HepG2 (cell line): ENCODE measurements at regions not wholly inside any gene's neighbourhood (a gene's known extent, or its start where the extent isn't known, plus 50 kb on each side); places are given as distances from the start of the nearest gene placed in this dataset.

Experiments used
- ATAC-seq: fragments of 200-7000 bp; cut with Tn5 transposase; 3 replicates; pipeline ENCODE4 v1.9.1; 2020; ENCODE audit warnings: mild to moderate bottlenecking, moderate library complexity
- BruUV-seq: library from RNA; stranded (reverse); fragments of 400-500 nt; replicated peaks from 2 replicates; lab custom pipeline; 2021; lab: Mats Ljungman, UMichigan
- CTCF ChIA-PET: fragments of 300-600 bp; formaldehyde crosslinking; extraction: SDS; loops from one replicate; lab custom pipeline; 2021; ENCODE audit warnings: low total read pairs, inconsistent platforms, low intra/inter-chr PET ratio; lab: Yijun Ruan, JAX
- POLR2A ChIA-PET: fragments of 350-600 bp; sonication (Branson Sonifier 250); formaldehyde crosslinking; loops from one replicate; lab custom pipeline; 2020; ENCODE audit warnings: antibody characterized with exemption, inconsistent platforms; lab: Yijun Ruan, JAX
- DNase-seq: peaks from one replicate; pipeline ENCODE4 v3.0.0-alpha.2; 2015; ENCODE audit warnings: low spot score
- FAIRE-seq: peaks from 3 replicates; lab custom pipeline; 2011; peaks lifted over from hg19 to GRCh38; lab: Jason Lieb, UNC
- H2AFZ ChIP-seq: one replicate; pipeline ENCODE4 v1.6.1; 2011; ENCODE audit warnings: low read length, inconsistent platforms
- H3K27ac ChIP-seq: fragments of 300-600 bp; 3 replicates; pipeline ENCODE4 v1.8.0; 2011; ENCODE audit warnings: mixed run types, mild to moderate bottlenecking, mixed read lengths, low read length, inconsistent platforms; ENCODE audit not compliant: insufficient read depth; ENCODE audit errors: extremely low read length
- H3K27me3 ChIP-seq, 2 experiments: fragments of 200-600 bp in 1 of 2; 2 replicates in 1 of 2; 3 replicates in 1 of 2; pipeline versions ENCODE4 v1.6.0 to v1.8.0; 2011; ENCODE audit warnings: low read length in 2 of 2, mild to moderate bottlenecking in 2 of 2, moderate library complexity in 2 of 2, inconsistent platforms in 1 of 2; ENCODE audit not compliant: insufficient read depth in 2 of 2, control insufficient read depth in 1 of 2
- H3K36me3 ChIP-seq, 2 experiments: fragments of 200-600 bp in 1 of 2; replicated peaks in 1 of 2; 2 replicates in 1 of 2; 3 replicates in 1 of 2; pipeline versions ENCODE4 v1.5.1 to v1.8.0; 2011; ENCODE audit warnings: low read length in 2 of 2, inconsistent platforms in 1 of 2; ENCODE audit not compliant: insufficient read depth in 2 of 2, control insufficient read depth in 1 of 2
- H3K4me1 ChIP-seq: 2 replicates; pipeline ENCODE4 v1.5.1; 2012; ENCODE audit warnings: low read length, inconsistent platforms; ENCODE audit not compliant: insufficient read depth
- H3K4me2 ChIP-seq: 2 replicates; pipeline ENCODE4 v1.6.0; 2011; ENCODE audit warnings: low read depth, low read length, inconsistent platforms
- H3K4me3 ChIP-seq, 3 experiments: fragments of 200-600 bp in 1 of 3; sonication (generic), shearing (Covaris generic) in 1 of 3; replicated peaks in 1 of 3; 2 replicates each; pipeline ENCODE4 v1.5.1; 2011 to 2016; ENCODE audit warnings: low read length in 3 of 3, inconsistent platforms in 2 of 3, low read depth in 2 of 3, mild to moderate bottlenecking in 2 of 3, control low read depth in 1 of 3, mixed read lengths in 1 of 3; ENCODE audit not compliant: insufficient read depth in 1 of 3
- H3K79me2 ChIP-seq: one replicate; pipeline ENCODE4 v1.6.1; 2011; ENCODE audit warnings: low read length, inconsistent platforms; ENCODE audit not compliant: insufficient read depth
- H3K9ac ChIP-seq: 2 replicates; pipeline ENCODE4 v1.6.0; 2011; ENCODE audit warnings: mild to moderate bottlenecking, low read depth, low read length, inconsistent platforms; ENCODE audit not compliant: insufficient read depth
- H3K9me3 ChIP-seq: 2 replicates; pipeline ENCODE4 v1.5.1; 2012; ENCODE audit warnings: mild to moderate bottlenecking, low read length
- H4K20me1 ChIP-seq: 2 replicates; pipeline ENCODE4 v1.6.0; 2011; ENCODE audit warnings: inconsistent platforms, mild to moderate bottlenecking, low read length, moderate library complexity; ENCODE audit not compliant: insufficient read depth
- ARNTL ChIP-seq: sonication (generic); formaldehyde crosslinking; IDR thresholded peaks from 2 replicates; pipeline ENCODE4 v1.4.0; 2020; ENCODE audit warnings: mild to moderate bottlenecking, missing genetic modification reagents
- FOSL1 ChIP-seq: sonication (generic); formaldehyde crosslinking; IDR thresholded peaks from 2 replicates; pipeline ENCODE4 v1.9.0; 2021; ENCODE audit warnings: missing genetic modification reagents, borderline replicate concordance
- HNRNPK ChIP-seq: fragments of 200-400 bp; formaldehyde crosslinking; IDR thresholded peaks from 2 replicates; pipeline ENCODE4 v1.6.1; 2018; ENCODE audit warnings: low read length, low read depth, moderate library complexity, mild to moderate bottlenecking; ENCODE audit not compliant: poor library complexity, severe bottlenecking
- ISX ChIP-seq: sonication (generic); formaldehyde crosslinking; conservative IDR thresholded peaks from 2 replicates; pipeline ENCODE4 v1.5.0; 2020; ENCODE audit warnings: missing genetic modification reagents
- MTA3 ChIP-seq: sonication (generic); formaldehyde crosslinking; IDR thresholded peaks from 2 replicates; pipeline ENCODE4 v1.4.0; 2020; ENCODE audit warnings: missing genetic modification reagents
- MYNN ChIP-seq: sonication (generic); formaldehyde crosslinking; IDR thresholded peaks from 2 replicates; pipeline ENCODE4 v1.4.0; 2020; ENCODE audit warnings: mild to moderate bottlenecking, low read depth, missing genetic modification reagents
- SALL1 ChIP-seq: sonication (generic); formaldehyde crosslinking; IDR thresholded peaks from 2 replicates; pipeline ENCODE4 v1.8.0; 2022; ENCODE audit warnings: mild to moderate bottlenecking, missing genetic modification reagents
- TEAD2 ChIP-seq: sonication (generic); formaldehyde crosslinking; IDR thresholded peaks from 2 replicates; pipeline ENCODE4 v1.9.0; 2021; ENCODE audit warnings: missing genetic modification reagents
- ZFP36L1 ChIP-seq: sonication (generic); formaldehyde crosslinking; IDR thresholded peaks from 2 replicates; pipeline ENCODE4 v1.8.0; 2022; ENCODE audit warnings: mild to moderate bottlenecking, missing genetic modification reagents, moderate library complexity
- ZFP82 ChIP-seq: sonication (generic); formaldehyde crosslinking; IDR thresholded peaks from 2 replicates; pipeline ENCODE4 v1.5.1; 2020; ENCODE audit warnings: mild to moderate bottlenecking, missing genetic modification reagents, borderline replicate concordance
- ZNF468 ChIP-seq: sonication (generic); formaldehyde crosslinking; IDR thresholded peaks from 2 replicates; pipeline ENCODE4 v1.8.0; 2022; ENCODE audit warnings: mild to moderate bottlenecking, moderate library complexity, missing genetic modification reagents
- ZNF569 ChIP-seq: sonication (generic); formaldehyde crosslinking; IDR thresholded peaks from 2 replicates; pipeline ENCODE4 v1.5.0; 2020; ENCODE audit warnings: mild to moderate bottlenecking, missing genetic modification reagents, moderate library complexity, borderline replicate concordance
- ZSCAN22 ChIP-seq: sonication (generic); formaldehyde crosslinking; IDR thresholded peaks from 2 replicates; pipeline ENCODE4 v1.4.0; 2020; ENCODE audit warnings: mild to moderate bottlenecking, missing genetic modification reagents
- WGBS: methylation state at CpG from one replicate; pipeline ENCODE4 v1.1.6; 2017; ENCODE audit warnings: low lambda C conversion rate; 5-methylcytosine and 5-hydroxymethylcytosine counted together
- in situ Hi-C: cut with HindIII; loops from 2 replicates; pipeline ENCODE4 v1.10.0; 2017; ENCODE audit warnings: low pct_unique_long_range_greater_than_20kb; ENCODE audit not compliant: extremely low pct_ligation_motif_present
- intact Hi-C: fragments of 100-400 bp; cut with micrococcal nuclease; formaldehyde crosslinking; loops from one replicate; pipeline ENCODE4 v1.10.0; 2022; ENCODE audit not compliant: unreplicated experiment
- TF ChIP-seq, protein P1 (sequence below): sonication (generic); formaldehyde crosslinking; IDR thresholded peaks from 2 replicates; pipeline ENCODE4 v1.4.0; 2020; ENCODE audit warnings: mild to moderate bottlenecking, missing genetic modification reagents

- no peak overlapping the region for H2AFZ ChIP-seq
- H3K79me2 ChIP-seq: no peaks in the 10 kb centered on the region
- no peaks in the 10 kb centered on the region for H4K20me1 ChIP-seq
- ATAC-seq: no peak
- no peaks in the 10 kb centered on the region for H3K9me3 ChIP-seq
- H3K36me3 ChIP-seq: no peaks in the 10 kb centered on the region
- in situ Hi-C loops: no loop called here
- no peak for TF ChIP-seq ZFP82 (CRISPR knock-in tag)
- peak; percentile 59 for TF ChIP-seq HNRNPK
- TF ChIP-seq ZFP36L1 (CRISPR knock-in tag): no peak
- TF ChIP-seq ZNF468: no peak
- TF ChIP-seq, all 625 proteins: peak for 1
- FAIRE-seq: no peak
- no peak for DNase-seq
- intact Hi-C loops: no loop called here
- peaks cover 24% of the 10 kb centered on the region for H3K4me1 ChIP-seq
- H3K4me3 ChIP-seq: no peak overlapping the region
- CTCF ChIA-PET: no interaction called here
- H3K9ac ChIP-seq: no peak overlapping the region
- no peak overlapping the region for H3K4me2 ChIP-seq
- POLR2A ChIA-PET: no interaction called here
- no TSS peak for BruUV-seq
- H3K27ac ChIP-seq: no peak overlapping the region
- H3K27me3 ChIP-seq: no peaks in the 10 kb centered on the region; a peak in 2 of 5 replicates
- 13% methylated on average over 2 of the region's 2 CpGs for WGBS
Observed at GRCh38 chr5:67281874-67282273, 85.3 kb upstream of the CD180 start.

- CTCF ChIA-PET: no interaction called here
- TF ChIP-seq ISX (CRISPR knock-in tag): no peak
- TF ChIP-seq FOSL1 (CRISPR knock-in tag): no peak
- TF ChIP-seq MTA3 (CRISPR knock-in tag): no peak
- no peak for TF ChIP-seq ARNTL (CRISPR knock-in tag)
- TF ChIP-seq TEAD2: no peak
- TF ChIP-seq MYNN: no peak
- no peak for TF ChIP-seq SALL1 (CRISPR knock-in tag)
- TF ChIP-seq, protein P1, sequence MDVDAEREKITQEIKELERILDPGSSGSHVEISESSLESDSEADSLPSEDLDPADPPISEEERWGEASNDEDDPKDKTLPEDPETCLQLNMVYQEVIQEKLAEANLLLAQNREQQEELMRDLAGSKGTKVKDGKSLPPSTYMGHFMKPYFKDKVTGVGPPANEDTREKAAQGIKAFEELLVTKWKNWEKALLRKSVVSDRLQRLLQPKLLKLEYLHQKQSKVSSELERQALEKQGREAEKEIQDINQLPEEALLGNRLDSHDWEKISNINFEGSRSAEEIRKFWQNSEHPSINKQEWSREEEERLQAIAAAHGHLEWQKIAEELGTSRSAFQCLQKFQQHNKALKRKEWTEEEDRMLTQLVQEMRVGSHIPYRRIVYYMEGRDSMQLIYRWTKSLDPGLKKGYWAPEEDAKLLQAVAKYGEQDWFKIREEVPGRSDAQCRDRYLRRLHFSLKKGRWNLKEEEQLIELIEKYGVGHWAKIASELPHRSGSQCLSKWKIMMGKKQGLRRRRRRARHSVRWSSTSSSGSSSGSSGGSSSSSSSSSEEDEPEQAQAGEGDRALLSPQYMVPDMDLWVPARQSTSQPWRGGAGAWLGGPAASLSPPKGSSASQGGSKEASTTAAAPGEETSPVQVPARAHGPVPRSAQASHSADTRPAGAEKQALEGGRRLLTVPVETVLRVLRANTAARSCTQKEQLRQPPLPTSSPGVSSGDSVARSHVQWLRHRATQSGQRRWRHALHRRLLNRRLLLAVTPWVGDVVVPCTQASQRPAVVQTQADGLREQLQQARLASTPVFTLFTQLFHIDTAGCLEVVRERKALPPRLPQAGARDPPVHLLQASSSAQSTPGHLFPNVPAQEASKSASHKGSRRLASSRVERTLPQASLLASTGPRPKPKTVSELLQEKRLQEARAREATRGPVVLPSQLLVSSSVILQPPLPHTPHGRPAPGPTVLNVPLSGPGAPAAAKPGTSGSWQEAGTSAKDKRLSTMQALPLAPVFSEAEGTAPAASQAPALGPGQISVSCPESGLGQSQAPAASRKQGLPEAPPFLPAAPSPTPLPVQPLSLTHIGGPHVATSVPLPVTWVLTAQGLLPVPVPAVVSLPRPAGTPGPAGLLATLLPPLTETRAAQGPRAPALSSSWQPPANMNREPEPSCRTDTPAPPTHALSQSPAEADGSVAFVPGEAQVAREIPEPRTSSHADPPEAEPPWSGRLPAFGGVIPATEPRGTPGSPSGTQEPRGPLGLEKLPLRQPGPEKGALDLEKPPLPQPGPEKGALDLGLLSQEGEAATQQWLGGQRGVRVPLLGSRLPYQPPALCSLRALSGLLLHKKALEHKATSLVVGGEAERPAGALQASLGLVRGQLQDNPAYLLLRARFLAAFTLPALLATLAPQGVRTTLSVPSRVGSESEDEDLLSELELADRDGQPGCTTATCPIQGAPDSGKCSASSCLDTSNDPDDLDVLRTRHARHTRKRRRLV (CRISPR knock-in tag): no peak
- TF ChIP-seq ZSCAN22 (CRISPR knock-in tag): no peak
- no peak for TF ChIP-seq ZNF569
Observed at GRCh38 chr5:67273689-67274356, 77.2 kb upstream of the CD180 start.

More at GRCh38 chr5:67273689-67274356, 77.2 kb upstream of the CD180 start:
- no TSS peak for BruUV-seq
- Histone ChIP-seq H3K27ac (no peak overlapping the region), H3K79me2 (no peaks in the 10 kb centered on the region), H3K4me3 (no peak overlapping the region), H3K27me3 (no peaks in the 10 kb centered on the region; a peak in 2 of 5 replicates), H3K9ac (no peak overlapping the region), H3K4me1 (peaks cover 14% of the 10 kb centered on the region), H3K9me3 (no peaks in the 10 kb centered on the region), H2AFZ (no peak overlapping the region), H4K20me1 (no peaks in the 10 kb centered on the region), H3K36me3 (no peaks in the 10 kb centered on the region), H3K4me2 (no peak overlapping the region)
- in situ Hi-C loops (no loop called here), intact Hi-C loops (no loop called here)
- no peak for DNase-seq
- FAIRE-seq: no peak
- POLR2A ChIA-PET: no interaction called here
- WGBS: 47% methylated on average over 9 of the region's 9 CpGs
- ATAC-seq: no peak
